Neutrophil (primary cell): ENCODE measurements at regions not wholly inside any gene's neighbourhood (a gene's known extent, or its start where the extent isn't known, plus 50 kb on each side); places are given as distances from the start of the nearest gene placed in this dataset.

Source experiments
- H3K27ac ChIP-seq: fragments of 200-600 bp; sonication (generic); 2 replicates; pipeline ENCODE4 v1.5.1; 2016; ENCODE audit warnings: mild to moderate bottlenecking, moderate library complexity
- H3K27me3 ChIP-seq: fragments of 200-600 bp; sonication (generic); 2 replicates; pipeline ENCODE4 v1.6.0; 2016; ENCODE audit warnings: mild to moderate bottlenecking
- H3K36me3 ChIP-seq: fragments of 200-600 bp; sonication (generic); 2 replicates; pipeline ENCODE4 v1.5.1; 2017
- H3K4me1 ChIP-seq, 2 experiments: fragments of 200-600 bp in 1 of 2; sonication (generic) in 1 of 2; 1 replicate in 1 of 2; 2 replicates in 1 of 2; pipeline versions ENCODE4 v1.5.1 to v1.6.1; 2013 to 2016; ENCODE audit warnings: low read depth in 1 of 2, low read length in 1 of 2, mild to moderate bottlenecking in 1 of 2, moderate library complexity in 1 of 2; ENCODE audit not compliant: control insufficient read depth in 1 of 2, insufficient read depth in 1 of 2
- H3K4me3 ChIP-seq, 2 experiments: fragments of 200-600 bp in 1 of 2; sonication (generic) in 1 of 2; 1 replicate in 1 of 2; 2 replicates in 1 of 2; pipeline ENCODE4 v1.5.1; 2013 to 2016; ENCODE audit warnings: low read depth in 1 of 2, low read length in 1 of 2, mild to moderate bottlenecking in 1 of 2, moderate library complexity in 1 of 2
- H3K9me3 ChIP-seq: fragments of 200-600 bp; sonication (generic); 2 replicates; pipeline ENCODE4 v1.5.1; 2016
- CTCF ChIP-seq: fragments of 200-600 bp; sonication (generic); IDR thresholded peaks from 2 replicates; pipeline ENCODE4 v1.5.1; 2016; ENCODE audit warnings: antibody characterized with exemption

- no peak for TF ChIP-seq CTCF
- no peak overlapping the region for H3K27ac ChIP-seq
- no peaks in the 10 kb centered on the region for H3K36me3 ChIP-seq
- no peak overlapping the region for H3K4me3 ChIP-seq
- no peaks in the 10 kb centered on the region for H3K27me3 ChIP-seq
- H3K4me1 ChIP-seq: no peaks in the 10 kb centered on the region
- no peaks in the 10 kb centered on the region for H3K9me3 ChIP-seq
These were observed 168.1 kb upstream of the DEFB112 start for GRCh38 chr6:50217841-50218240.

GRCh38 chr6:50236164-50236563 lies 186.4 kb upstream of the DEFB112 start:
- TF ChIP-seq CTCF: no peak
- Histone ChIP-seq H3K27me3 (no peaks in the 10 kb centered on the region), H3K36me3 (no peaks in the 10 kb centered on the region), H3K4me3 (no peak overlapping the region), H3K4me1 (no peaks in the 10 kb centered on the region), H3K27ac (no peak overlapping the region), H3K9me3 (no peaks in the 10 kb centered on the region)

- no peak overlapping the region for H3K27ac ChIP-seq
- no peaks in the 10 kb centered on the region for H3K27me3 ChIP-seq
- no peaks in the 10 kb centered on the region for H3K4me1 ChIP-seq
- H3K9me3 ChIP-seq: no peaks in the 10 kb centered on the region
- no peak overlapping the region for H3K4me3 ChIP-seq
- TF ChIP-seq CTCF: no peak
- H3K36me3 ChIP-seq: no peaks in the 10 kb centered on the region
These were observed 190.1 kb upstream of the DEFB112 start for GRCh38 chr6:50239853-50240252.

GRCh38 chr6:50240986-50241385 lies 191.3 kb upstream of the DEFB112 start:
- H3K36me3 ChIP-seq: no peaks in the 10 kb centered on the region
- H3K4me1 ChIP-seq: no peaks in the 10 kb centered on the region
- H3K9me3 ChIP-seq: no peaks in the 10 kb centered on the region
- TF ChIP-seq CTCF: no peak
- no peak overlapping the region for H3K27ac ChIP-seq
- no peak overlapping the region for H3K4me3 ChIP-seq
- no peaks in the 10 kb centered on the region for H3K27me3 ChIP-seq

- Histone ChIP-seq H3K4me1 (no peaks in the 10 kb centered on the region), H3K9me3 (no peaks in the 10 kb centered on the region), H3K36me3 (no peaks in the 10 kb centered on the region), H3K4me3 (no peak overlapping the region), H3K27ac (no peak overlapping the region), H3K27me3 (no peaks in the 10 kb centered on the region)
- no peak for TF ChIP-seq CTCF
These were observed 199.8 kb upstream of the DEFB112 start for GRCh38 chr6:50249493-50249892.

- no peak overlapping the region for H3K4me3 ChIP-seq
- no peak overlapping the region for H3K27ac ChIP-seq
- H3K9me3 ChIP-seq: no peaks in the 10 kb centered on the region
- H3K36me3 ChIP-seq: no peaks in the 10 kb centered on the region
- H3K27me3 ChIP-seq: no peaks in the 10 kb centered on the region
- H3K4me1 ChIP-seq: no peaks in the 10 kb centered on the region
- TF ChIP-seq CTCF: no peak
These were observed 207.6 kb upstream of the DEFB112 start for GRCh38 chr6:50257322-50257721.
